Stimulated activated CD8-positive, alpha-beta memory T cell treated with anti-CD3 and anti-CD28 coated beads, Interleukin-4, amount 100 ng/mL, for 24 hours (primary cell): ENCODE measurements at regions not wholly inside any gene's neighbourhood (a gene's known extent, or its start where the extent isn't known, plus 50 kb on each side); places are given as distances from the start of the nearest gene placed in this dataset.
"Not testable (repeated sequence)": the region's sequence is repeated elsewhere in the genome, so short reads cannot be mapped to it uniquely, and the experiment has no call there.

Source experiments
- DNase-seq: peaks from one replicate; pipeline ENCODE4 v3.0.0-alpha.2; 2020; ENCODE audit warnings: low read depth

- DNase-seq: no peak
Measured at GRCh38 chr16:52309446-52310416, 237.2 kb downstream of the TOX3 start.

GRCh38 chr16:52308051-52308450, 238.9 kb downstream of the TOX3 start:
- DNase-seq: no peak

GRCh38 chr16:52301026-52301425, 245.9 kb downstream of the TOX3 start:
- no peak for DNase-seq

GRCh38 chr16:52298769-52299168, 248.2 kb downstream of the TOX3 start:
- DNase-seq: no peak

GRCh38 chr16:52296706-52297315, 250.1 kb downstream of the TOX3 start:
- not testable (repeated sequence) for DNase-seq

GRCh38 chr16:52296076-52296475, 250.9 kb downstream of the TOX3 start:
- DNase-seq: no peak

- DNase-seq: no peak
Measured at GRCh38 chr16:52294660-52295059, 252.3 kb downstream of the TOX3 start.

- DNase-seq: no peak
Measured at GRCh38 chr16:52293204-52293603, 253.7 kb downstream of the TOX3 start.

GRCh38 chr16:52283584-52284375, 263.2 kb downstream of the TOX3 start:
- no peak for DNase-seq

GRCh38 chr16:52283018-52283417, 263.9 kb downstream of the TOX3 start:
- no peak for DNase-seq

- DNase-seq: no peak
Measured at GRCh38 chr16:52280086-52280485, 266.9 kb downstream of the TOX3 start.

GRCh38 chr16:52271088-52271750, 275.7 kb downstream of the TOX3 start:
- DNase-seq: no peak

GRCh38 chr16:52265446-52265861, 281.5 kb downstream of the TOX3 start:
- no peak for DNase-seq

- no peak for DNase-seq
Measured at GRCh38 chr16:52257534-52257933, 289.4 kb downstream of the TOX3 start.

GRCh38 chr16:52256310-52257078, 290.4 kb downstream of the TOX3 start:
- no peak for DNase-seq

- no peak for DNase-seq
Measured at GRCh38 chr16:52254746-52255145, 292.2 kb downstream of the TOX3 start.

- DNase-seq: no peak
Measured at GRCh38 chr16:52252680-52253079, 294.3 kb downstream of the TOX3 start.

- DNase-seq: no peak
Measured at GRCh38 chr16:52251495-52251894, 295.4 kb downstream of the TOX3 start.

- no peak for DNase-seq
Measured at GRCh38 chr16:52247737-52248136, 299.2 kb downstream of the TOX3 start.

GRCh38 chr16:52238710-52239109, 308.2 kb downstream of the TOX3 start:
- no peak for DNase-seq

- DNase-seq: no peak
Measured at GRCh38 chr16:52237823-52238222, 309.1 kb downstream of the TOX3 start.
